ENCODE measurements at regions not wholly inside any gene's neighbourhood (a gene's known extent, or its start where the extent isn't known, plus 50 kb on each side); places are given as distances from the start of the nearest gene placed in this dataset.

DNA sequence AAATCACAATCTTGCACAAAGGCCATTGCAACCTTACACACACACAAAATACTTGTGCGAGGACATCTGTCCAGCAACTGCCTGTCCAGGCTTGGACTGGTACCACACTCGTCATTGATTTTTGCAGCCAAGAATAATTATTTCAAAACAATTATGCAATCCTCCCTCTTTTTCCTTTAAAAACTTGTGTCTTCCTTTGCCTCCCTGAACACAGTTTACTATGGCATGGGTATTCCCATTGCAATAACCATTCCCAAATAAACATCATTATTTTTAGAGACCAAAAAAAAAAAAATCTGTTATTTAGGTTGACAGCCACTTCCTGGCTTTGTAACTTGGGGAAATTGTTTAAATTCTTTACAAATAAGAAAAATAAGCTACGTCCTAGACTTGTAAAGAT is 54.0 kb downstream of the C11orf91 start:
- Mint-ChIP-seq H3K9me3 (no peaks in the 10 kb centered on the region), H3K36me3 (ENCODE audit: insufficient read depth) (peaks cover 1% of the 10 kb centered on the region), H3K27ac (ENCODE audit: low read depth) (no peak overlapping the region), H3K27me3 (peaks cover 59% of the 10 kb centered on the region), H3K4me1 (no peaks in the 10 kb centered on the region), H3K4me3 (no peak overlapping the region)
- DNase-seq (ENCODE audit: low spot score in 2 of 2) (no peak), ATAC-seq (replicated peaks; ENCODE audit: extremely low read depth, poor library complexity, severe bottlenecking) (no peak)

GRCh38 chr11:33646168-33646567 is 54.5 kb downstream of the C11orf91 start:
- no peaks in the 10 kb centered on the region for H3K4me1 Mint-ChIP-seq
- H3K36me3 Mint-ChIP-seq (ENCODE audit: insufficient read depth): peaks cover 1% of the 10 kb centered on the region
- H3K9me3 Mint-ChIP-seq: no peaks in the 10 kb centered on the region
- no peak overlapping the region for H3K4me3 Mint-ChIP-seq
- ATAC-seq (replicated peaks; ENCODE audit: extremely low read depth, poor library complexity, severe bottlenecking) (no peak), DNase-seq (ENCODE audit: low spot score in 2 of 2) (no peak)
- H3K27me3 Mint-ChIP-seq: peaks cover 57% of the 10 kb centered on the region
- H3K27ac Mint-ChIP-seq (ENCODE audit: low read depth): no peak overlapping the region

GRCh38 chr11:33645686-33646085 is 54.9 kb downstream of the C11orf91 start:
- ATAC-seq (replicated peaks; ENCODE audit: extremely low read depth, poor library complexity, severe bottlenecking): no peak
- DNase-seq (ENCODE audit: low spot score in 2 of 2): no peak
- peaks cover 1% of the 10 kb centered on the region for H3K36me3 Mint-ChIP-seq (ENCODE audit: insufficient read depth)
- peaks cover 52% of the 10 kb centered on the region for H3K27me3 Mint-ChIP-seq
- H3K9me3 Mint-ChIP-seq: no peaks in the 10 kb centered on the region
- H3K4me3 Mint-ChIP-seq: no peak overlapping the region
- H3K27ac Mint-ChIP-seq (ENCODE audit: low read depth): no peak overlapping the region
- H3K4me1 Mint-ChIP-seq: no peaks in the 10 kb centered on the region

GRCh38 chr11:33643167-33643824 is 57.3 kb downstream of the C11orf91 start:
- H3K4me3 Mint-ChIP-seq: no peak overlapping the region
- DNase-seq (ENCODE audit: low spot score in 2 of 2): no peak
- no peak overlapping the region for H3K27ac Mint-ChIP-seq (ENCODE audit: low read depth)
- H3K4me1 Mint-ChIP-seq: no peaks in the 10 kb centered on the region
- H3K27me3 Mint-ChIP-seq: peaks cover 49% of the 10 kb centered on the region
- no peak for ATAC-seq (replicated peaks; ENCODE audit: extremely low read depth, poor library complexity, severe bottlenecking)
- no peaks in the 10 kb centered on the region for H3K9me3 Mint-ChIP-seq
- H3K36me3 Mint-ChIP-seq (ENCODE audit: insufficient read depth): no peaks in the 10 kb centered on the region

- Mint-ChIP-seq H3K9me3 (no peaks in the 10 kb centered on the region), H3K27ac (ENCODE audit: low read depth) (no peak overlapping the region), H3K27me3 (peaks cover 54% of the 10 kb centered on the region), H3K4me3 (no peak overlapping the region), H3K36me3 (ENCODE audit: insufficient read depth) (no peaks in the 10 kb centered on the region), H3K4me1 (no peaks in the 10 kb centered on the region)
- no peak for DNase-seq (ENCODE audit: low spot score in 2 of 2)
- no peak for ATAC-seq (replicated peaks; ENCODE audit: extremely low read depth, poor library complexity, severe bottlenecking)
Measured at GRCh38 chr11:33642461-33643166, 58.0 kb downstream of the C11orf91 start.

DNA sequence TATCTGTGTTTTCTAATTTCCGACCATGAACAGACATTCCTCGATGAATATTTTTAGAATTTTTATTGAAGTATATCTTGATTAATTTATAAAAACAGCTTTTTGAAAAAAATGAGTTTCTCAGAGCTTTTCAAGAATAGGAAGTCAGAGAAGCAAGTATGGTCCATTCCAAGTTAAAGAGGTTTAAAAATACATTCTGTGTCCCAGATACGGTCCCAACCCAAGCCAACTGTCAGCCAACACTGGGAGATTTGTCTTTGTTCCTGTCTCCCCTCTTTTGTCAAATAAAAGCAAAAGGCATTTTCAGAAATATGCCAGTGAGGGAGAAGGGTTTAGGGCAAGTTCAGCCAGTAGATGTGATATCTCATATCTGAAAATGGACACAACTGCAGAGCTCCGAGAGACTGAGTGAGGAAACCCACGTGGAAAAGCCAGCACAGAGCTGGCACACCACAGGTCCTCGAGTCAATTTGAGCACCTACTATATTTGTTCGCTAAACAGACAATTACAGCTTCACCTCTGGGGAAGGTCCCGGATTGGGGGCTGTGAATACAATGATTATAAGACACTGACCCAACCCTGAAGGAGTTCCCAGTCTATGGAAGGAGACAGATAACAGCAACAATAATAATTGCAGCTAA is 59.8 kb downstream of the C11orf91 start:
- H3K27ac Mint-ChIP-seq (ENCODE audit: low read depth): no peak overlapping the region
- H3K36me3 Mint-ChIP-seq (ENCODE audit: insufficient read depth): no peaks in the 10 kb centered on the region
- no peak overlapping the region for H3K4me3 Mint-ChIP-seq
- no peak for DNase-seq (ENCODE audit: low spot score in 2 of 2)
- no peaks in the 10 kb centered on the region for H3K9me3 Mint-ChIP-seq
- peaks cover 65% of the 10 kb centered on the region for H3K27me3 Mint-ChIP-seq
- no peak for ATAC-seq (replicated peaks; ENCODE audit: extremely low read depth, poor library complexity, severe bottlenecking)
- H3K4me1 Mint-ChIP-seq: no peaks in the 10 kb centered on the region

DNA sequence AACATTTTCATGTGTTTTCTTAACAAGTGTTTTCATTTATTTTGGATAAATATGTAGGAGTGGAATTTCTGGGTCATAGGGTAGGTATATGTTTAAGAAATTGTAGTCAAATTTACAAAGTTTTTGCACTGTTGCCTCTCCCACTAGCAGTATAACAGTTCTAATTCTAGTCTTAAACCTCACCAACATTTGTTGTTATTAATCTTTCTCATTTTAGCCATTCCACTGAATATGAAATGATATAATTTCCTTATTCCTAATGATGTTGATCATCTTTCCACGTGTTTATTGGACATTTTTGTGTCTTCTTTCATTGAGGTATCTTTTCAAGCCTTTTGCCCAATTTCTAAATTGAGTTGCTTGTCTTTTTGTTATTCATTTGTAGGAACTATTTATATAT is 62.0 kb downstream of the C11orf91 start:
- peaks cover 2% of the 10 kb centered on the region for H3K36me3 Mint-ChIP-seq (ENCODE audit: insufficient read depth)
- H3K9me3 Mint-ChIP-seq: no peaks in the 10 kb centered on the region
- H3K27ac Mint-ChIP-seq (ENCODE audit: low read depth): no peak overlapping the region
- no peaks in the 10 kb centered on the region for H3K4me1 Mint-ChIP-seq
- ATAC-seq (replicated peaks; ENCODE audit: extremely low read depth, poor library complexity, severe bottlenecking): no peak
- DNase-seq (ENCODE audit: low spot score in 2 of 2): no peak
- H3K4me3 Mint-ChIP-seq: no peak overlapping the region
- H3K27me3 Mint-ChIP-seq: peaks cover 64% of the 10 kb centered on the region

- DNase-seq (ENCODE audit: low spot score in 2 of 2) (no peak), ATAC-seq (replicated peaks; ENCODE audit: extremely low read depth, poor library complexity, severe bottlenecking) (no peak)
- Mint-ChIP-seq H3K4me3 (no peak overlapping the region), H3K9me3 (no peaks in the 10 kb centered on the region), H3K36me3 (ENCODE audit: insufficient read depth) (peaks cover 2% of the 10 kb centered on the region), H3K27me3 (peaks cover 71% of the 10 kb centered on the region), H3K4me1 (no peaks in the 10 kb centered on the region), H3K27ac (ENCODE audit: low read depth) (no peak overlapping the region)
Measured at GRCh38 chr11:33636104-33636503, 64.5 kb downstream of the C11orf91 start.

DNA sequence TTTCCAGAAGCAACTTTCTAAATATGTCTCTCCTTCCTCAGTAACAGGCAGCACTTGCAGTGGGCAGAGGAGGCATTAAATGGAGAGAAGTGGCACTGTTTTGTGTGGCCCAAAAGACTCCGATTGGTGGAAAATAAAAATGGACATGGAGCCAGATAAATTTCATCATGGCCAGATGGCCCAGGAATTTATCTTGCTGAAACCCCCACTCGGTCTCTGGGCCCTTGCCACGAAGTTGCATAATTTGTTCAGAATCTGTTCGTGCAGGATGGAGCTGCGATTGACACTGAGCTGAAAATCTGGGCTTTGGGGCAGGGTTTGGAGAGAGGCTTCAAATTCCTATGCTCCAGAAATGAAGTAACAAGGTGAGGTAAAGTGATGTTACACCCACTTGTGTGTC is 65.5 kb downstream of the C11orf91 start:
- Mint-ChIP-seq H3K9me3 (no peaks in the 10 kb centered on the region), H3K4me3 (no peak overlapping the region), H3K4me1 (no peaks in the 10 kb centered on the region), H3K27ac (ENCODE audit: low read depth) (no peak overlapping the region), H3K36me3 (ENCODE audit: insufficient read depth) (peaks cover 2% of the 10 kb centered on the region), H3K27me3 (peaks cover 72% of the 10 kb centered on the region)
- DNase-seq (ENCODE audit: low spot score in 2 of 2) (no peak), ATAC-seq (replicated peaks; ENCODE audit: extremely low read depth, poor library complexity, severe bottlenecking) (no peak)

DNA sequence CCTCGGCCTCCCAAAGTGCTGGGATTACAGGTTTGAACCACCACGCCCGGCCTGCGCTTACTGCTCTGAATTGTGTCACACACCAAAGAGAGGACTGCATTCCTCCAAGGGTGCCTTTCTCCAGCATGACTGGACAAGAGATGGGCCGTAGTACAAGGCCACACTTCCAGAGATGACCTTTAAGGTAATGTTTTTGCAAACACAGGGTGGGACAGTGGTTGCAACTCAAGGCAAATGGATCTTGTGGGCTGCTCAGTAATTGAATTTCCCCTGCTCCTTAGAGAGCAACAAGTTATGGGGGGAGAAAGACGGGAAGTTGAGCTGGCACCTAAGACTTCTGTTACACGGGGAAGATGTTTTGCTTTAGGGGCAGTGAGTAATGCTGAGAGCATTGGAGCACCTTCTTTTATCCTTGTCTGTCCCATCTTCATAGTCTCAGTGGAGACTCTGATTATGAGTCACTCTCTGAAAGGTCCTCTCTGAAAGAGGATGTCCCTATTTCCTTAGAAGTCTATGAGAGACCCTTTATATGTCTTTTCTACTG is 66.3 kb downstream of the C11orf91 start:
- Mint-ChIP-seq H3K4me3 (no peak overlapping the region), H3K27ac (ENCODE audit: low read depth) (no peak overlapping the region), H3K9me3 (no peaks in the 10 kb centered on the region), H3K27me3 (peaks cover 68% of the 10 kb centered on the region), H3K36me3 (ENCODE audit: insufficient read depth) (peaks cover 2% of the 10 kb centered on the region), H3K4me1 (no peaks in the 10 kb centered on the region)
- no peak for ATAC-seq (replicated peaks; ENCODE audit: extremely low read depth, poor library complexity, severe bottlenecking)
- DNase-seq (ENCODE audit: low spot score in 2 of 2): no peak

DNA sequence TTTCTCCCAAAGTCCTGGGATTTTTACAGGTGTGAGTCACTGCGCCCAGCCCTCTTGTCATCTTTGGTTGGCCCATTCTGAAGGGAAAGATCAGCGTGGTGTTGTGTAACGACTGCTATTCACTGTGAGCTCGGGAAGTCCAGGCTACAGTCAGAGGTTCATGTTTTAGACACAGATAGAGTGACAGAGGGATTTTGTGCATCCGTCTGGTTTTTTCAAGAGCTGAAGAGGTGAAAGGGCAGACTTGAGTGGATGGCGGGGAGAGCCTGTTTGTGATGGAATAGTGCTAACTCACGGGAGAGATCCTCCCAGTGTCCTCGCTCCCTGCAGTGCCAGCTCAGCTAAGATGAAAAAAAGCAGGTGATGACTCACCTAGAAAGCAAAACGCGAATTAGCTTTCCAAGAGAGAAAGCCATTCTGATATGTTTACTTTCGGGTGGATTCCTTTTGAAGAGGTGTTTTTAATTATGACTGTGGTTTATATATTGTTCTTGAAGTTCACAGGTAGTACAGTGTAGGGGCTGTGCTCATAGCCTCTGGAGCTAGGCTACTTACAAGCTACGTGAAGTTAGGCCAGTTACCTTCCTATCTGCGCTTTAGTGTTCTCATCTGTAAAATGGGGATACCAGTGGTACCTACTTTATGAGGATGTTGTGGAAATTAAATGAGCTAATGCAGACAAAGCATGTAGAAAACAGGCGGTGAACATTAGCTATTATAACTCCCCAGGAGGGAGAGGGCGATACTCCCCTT is 67.2 kb downstream of the C11orf91 start:
- H3K9me3 Mint-ChIP-seq: no peaks in the 10 kb centered on the region
- peaks cover 61% of the 10 kb centered on the region for H3K27me3 Mint-ChIP-seq
- no peaks in the 10 kb centered on the region for H3K4me1 Mint-ChIP-seq
- no peak for DNase-seq (ENCODE audit: low spot score in 2 of 2)
- no peak overlapping the region for H3K27ac Mint-ChIP-seq (ENCODE audit: low read depth)
- H3K4me3 Mint-ChIP-seq: no peak overlapping the region
- peaks cover 2% of the 10 kb centered on the region for H3K36me3 Mint-ChIP-seq (ENCODE audit: insufficient read depth)
- ATAC-seq (replicated peaks; ENCODE audit: extremely low read depth, poor library complexity, severe bottlenecking): no peak

DNA sequence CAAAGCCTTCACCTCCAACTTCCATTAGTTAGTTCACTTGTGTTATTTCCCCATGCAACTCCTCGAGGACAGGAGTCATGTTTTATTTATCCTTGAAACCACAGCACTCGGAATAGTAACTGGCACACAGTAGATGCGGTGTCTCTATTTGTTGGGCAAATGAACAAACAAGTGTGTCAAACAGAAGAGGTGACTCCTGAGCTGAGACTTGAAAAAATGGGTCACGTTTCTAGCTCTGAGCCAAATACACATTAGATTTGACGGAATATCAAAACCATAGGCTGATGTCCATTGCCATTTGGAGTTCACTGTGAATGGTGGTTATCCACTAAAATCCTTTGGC is 68.9 kb downstream of the C11orf91 start:
- Mint-ChIP-seq H3K36me3 (ENCODE audit: insufficient read depth) (peaks cover 2% of the 10 kb centered on the region), H3K4me3 (no peak overlapping the region), H3K9me3 (no peaks in the 10 kb centered on the region), H3K27me3 (peaks cover 45% of the 10 kb centered on the region), H3K27ac (ENCODE audit: low read depth) (no peak overlapping the region), H3K4me1 (no peaks in the 10 kb centered on the region)
- ATAC-seq (replicated peaks; ENCODE audit: extremely low read depth, poor library complexity, severe bottlenecking): no peak
- no peak for DNase-seq (ENCODE audit: low spot score in 2 of 2)

Measured in central memory CD8-positive, alpha-beta T cell (primary cell).